ENCODE measurements at regions not wholly inside any gene's neighbourhood (a gene's known extent, or its start where the extent isn't known, plus 50 kb on each side); places are given as distances from the start of the nearest gene placed in this dataset.

DNA sequence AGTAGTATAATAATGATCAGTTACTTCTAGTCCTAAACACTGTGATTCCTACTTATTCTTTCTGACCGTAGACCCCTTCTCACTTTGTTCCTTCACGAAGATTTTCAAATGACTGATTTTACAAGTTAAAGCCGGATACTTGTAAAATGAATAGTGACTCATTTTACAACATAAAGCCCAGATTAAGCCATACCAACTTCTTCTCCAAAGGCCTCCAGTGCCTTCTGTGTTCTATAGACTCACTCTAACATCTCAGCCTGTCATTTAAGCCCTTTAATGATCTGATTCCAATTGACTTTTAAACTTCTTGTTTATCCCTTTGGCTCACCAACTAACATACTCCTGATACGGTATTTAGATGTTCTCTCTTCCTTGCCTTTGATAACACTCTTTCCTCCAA lies 480.0 kb upstream of the HS3ST1 start:
- no peak for DNase-seq (ENCODE audit: low read depth)

DNA sequence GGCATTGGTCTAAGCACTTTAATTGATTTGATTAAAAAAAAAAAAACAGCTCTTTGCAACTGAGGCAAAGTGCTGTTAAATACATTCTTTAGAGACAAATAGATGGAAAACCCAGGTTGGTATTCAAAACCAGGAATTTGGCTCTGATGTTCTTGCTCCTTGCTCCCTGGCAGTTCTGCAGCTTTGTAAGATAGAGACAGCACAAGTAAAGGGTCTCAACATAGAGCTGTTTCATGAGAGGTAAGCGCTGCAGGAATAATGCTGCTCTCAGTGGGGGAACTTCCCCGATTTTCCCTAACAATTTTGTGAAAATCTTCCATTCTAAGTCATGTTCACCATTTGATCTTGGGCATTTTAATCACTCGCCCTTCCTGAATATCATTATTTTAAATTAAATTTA lies 479.5 kb upstream of the HS3ST1 start:
- no peak for DNase-seq (ENCODE audit: low read depth)

DNA sequence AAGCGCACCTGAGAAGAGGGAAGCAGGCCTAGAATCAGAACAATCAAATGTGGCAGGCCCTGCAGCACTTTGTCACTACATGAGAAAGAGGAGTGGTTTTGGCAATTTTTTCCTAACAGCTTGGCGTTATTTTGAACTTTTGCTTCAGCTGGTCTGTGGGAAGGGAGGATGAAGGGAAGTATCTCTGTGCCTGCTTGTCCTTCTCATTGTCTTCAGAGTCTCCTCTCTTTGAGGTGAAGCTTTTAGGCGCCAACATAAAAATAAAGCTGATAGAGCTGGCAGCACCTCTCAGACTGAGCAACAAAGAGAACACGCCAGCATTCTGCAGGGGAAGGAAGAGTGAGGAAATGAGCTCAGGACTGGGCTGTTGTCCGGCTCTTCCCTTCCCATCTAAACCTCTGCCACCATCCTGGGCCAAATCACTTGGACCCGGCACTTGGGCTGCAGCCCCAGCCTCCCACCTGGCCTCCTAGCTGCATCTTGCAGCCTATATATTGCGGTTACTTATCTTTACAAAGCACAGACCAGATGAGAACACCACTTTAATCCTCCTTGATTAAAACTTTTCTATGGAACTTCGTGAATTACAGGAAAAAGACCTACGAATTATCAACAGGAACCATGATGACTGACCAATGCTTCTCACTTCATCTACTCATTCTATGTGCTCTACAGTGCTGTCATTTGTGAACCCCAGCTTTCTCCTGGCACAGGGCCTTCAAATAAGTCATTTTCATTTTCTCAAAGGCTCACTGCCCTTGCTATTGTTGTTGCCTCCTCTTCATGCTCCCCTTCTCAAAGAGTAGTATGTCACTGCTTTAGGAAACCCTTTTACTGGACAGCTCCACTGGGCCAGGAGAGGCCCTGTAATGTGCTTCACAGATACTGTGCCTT lies 476.4 kb upstream of the HS3ST1 start:
- no peak for DNase-seq (ENCODE audit: low read depth)

DNA sequence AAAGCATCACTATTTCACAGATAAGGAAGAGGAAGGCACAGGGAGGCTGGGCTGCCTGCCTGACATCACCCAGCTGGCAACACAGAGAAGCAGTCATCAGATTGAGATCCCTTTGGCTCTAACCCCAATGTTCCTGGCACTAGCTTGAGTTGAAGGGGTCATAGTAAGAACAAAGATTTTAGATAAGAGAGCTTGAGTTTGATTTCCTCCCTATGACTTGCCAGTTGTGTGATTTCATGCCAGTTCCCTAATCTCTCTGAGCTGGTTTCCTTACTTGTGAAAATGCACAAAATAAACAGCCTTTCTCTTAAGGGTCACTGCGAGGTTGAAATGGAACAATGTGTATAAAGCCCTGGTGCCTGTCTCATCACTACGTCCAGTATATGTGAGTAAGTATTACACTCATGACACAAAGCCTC lies 475.4 kb upstream of the HS3ST1 start:
- no peak for DNase-seq (ENCODE audit: low read depth)

DNA sequence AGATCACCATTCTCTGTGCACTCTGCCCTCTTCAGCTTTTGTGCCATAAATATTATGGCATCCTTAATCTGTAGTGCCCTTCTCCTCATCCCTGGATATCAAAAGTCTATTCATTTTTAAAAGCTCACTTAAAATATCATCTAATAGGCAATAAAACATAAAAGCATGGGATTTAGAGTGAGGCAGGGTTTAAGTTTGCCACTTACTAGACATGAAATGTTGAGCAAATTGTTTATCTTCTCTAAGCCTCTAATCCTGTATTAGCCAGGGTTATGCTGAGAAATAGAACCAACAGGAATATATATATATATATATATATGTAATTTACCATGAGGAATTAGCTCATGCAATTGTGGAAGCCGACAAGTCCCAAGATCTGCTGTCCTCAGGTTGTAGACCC lies 472.4 kb upstream of the HS3ST1 start:
- DNase-seq (ENCODE audit: low read depth), result no peak

DNA sequence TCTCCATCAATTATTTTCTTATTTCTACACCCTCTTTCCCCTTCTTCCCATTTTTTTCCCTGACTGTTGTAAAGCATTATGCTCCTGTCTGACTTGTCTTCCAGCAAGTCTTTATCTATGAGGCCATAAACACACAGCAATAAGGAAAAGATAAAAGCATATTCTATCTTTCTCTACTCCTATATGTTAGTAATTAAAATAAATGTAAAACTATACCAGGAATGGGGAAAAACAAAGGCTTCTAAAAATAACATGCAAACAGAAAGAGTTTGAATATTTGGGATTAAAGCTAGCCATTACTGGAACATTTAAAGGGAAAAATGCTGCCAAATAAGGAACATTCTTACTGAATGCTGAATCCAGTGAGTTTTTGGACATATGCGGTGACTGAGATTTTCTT lies 471.7 kb upstream of the HS3ST1 start:
- DNase-seq (ENCODE audit: low read depth), result no peak

DNA sequence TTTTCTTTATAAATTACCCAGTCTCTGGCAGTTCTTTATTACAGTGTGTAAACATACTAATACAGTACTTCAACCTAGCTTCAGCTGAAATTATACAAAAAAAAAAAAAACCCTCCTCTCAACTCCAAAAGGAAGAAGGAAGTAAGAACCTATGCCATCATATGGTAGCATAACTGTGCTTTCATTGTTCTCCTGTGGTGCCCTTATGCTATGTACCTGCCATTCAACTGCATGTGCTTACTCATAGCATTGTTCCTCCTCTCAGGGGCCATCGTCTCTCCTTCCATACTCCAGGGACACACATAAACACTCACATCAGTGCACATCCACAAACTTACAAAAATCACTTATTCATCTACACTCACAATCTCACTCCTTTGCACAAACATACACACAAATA lies 470.1 kb upstream of the HS3ST1 start:
- DNase-seq (ENCODE audit: low read depth), result no peak

DNA sequence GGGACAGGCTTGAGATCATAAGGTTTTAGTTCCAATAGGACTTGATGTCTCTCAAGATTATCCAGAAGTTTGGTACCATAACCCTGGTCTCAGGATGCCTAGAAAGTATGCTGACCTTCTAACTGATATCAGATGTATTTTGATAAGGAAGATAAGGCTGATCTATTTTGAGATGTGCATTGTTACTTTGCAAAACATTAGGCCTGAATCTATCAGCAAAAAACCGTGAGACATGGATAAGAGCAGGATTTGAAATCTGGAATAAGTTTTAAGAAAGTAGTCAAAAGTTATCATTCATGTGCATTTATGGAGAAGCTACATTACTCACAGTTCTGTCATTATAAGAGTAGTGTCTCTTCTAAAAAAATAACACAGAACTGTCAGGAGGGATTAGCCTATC lies 467.1 kb upstream of the HS3ST1 start:
- DNase-seq (ENCODE audit: low read depth), result no peak

DNA sequence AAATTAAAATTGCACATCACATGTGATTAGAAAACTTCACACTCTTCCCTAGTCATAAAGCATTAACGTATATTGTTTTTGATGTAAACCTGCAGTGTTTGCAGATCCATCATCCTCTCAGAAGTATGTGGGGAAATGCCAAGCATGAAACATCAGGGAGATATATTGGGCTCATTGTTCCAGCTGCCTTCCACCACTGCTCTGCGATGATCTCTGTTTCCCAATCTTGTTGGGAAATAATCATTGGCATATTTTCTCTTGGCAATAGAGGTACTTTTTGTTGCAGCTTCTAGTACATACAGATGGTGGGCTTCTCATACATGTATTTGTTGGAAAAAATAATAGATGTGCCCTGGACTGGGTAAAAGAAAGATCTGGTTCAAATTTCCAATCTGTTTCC lies 466.3 kb upstream of the HS3ST1 start:
- no peak for DNase-seq (ENCODE audit: low read depth)

DNA sequence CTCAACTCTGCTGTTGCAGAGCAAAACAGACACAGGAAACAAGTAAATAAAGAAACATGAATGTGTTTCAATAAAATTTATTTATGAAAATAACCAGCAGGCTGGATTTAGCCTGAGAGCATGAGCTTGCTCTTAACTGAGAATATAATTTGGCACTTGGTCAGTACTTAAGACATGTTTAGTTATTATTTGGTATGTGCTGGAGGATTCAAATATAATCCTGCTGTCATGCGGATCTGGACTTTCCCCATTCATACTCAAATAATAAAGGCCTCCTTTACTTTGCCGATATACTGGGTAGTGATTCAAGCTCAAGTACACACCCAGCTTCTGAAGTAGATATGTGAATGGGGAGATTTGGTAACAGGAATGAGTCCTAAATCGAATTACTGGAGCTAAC lies 465.5 kb upstream of the HS3ST1 start:
- DNase-seq (ENCODE audit: low read depth), result no peak

DNA sequence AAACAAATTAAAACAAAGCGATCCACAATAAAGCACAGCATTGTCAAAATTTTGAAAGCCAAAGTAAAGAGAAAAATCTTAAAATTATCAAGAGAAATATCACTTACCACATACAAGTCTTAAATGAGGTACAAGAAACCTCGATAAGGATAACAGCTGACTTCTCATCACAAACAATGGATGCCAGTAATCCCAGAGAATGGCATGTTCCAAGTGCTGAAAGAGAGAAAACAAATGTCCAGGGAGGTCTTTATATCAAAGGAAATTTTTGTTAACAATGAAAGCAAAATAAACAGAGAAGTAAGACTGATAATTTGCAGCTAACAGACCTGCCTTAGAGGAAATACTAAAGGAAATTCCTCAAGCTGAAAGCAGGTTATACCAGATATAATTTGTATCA lies 460.4 kb upstream of the HS3ST1 start:
- no peak for DNase-seq (ENCODE audit: low read depth)

DNA sequence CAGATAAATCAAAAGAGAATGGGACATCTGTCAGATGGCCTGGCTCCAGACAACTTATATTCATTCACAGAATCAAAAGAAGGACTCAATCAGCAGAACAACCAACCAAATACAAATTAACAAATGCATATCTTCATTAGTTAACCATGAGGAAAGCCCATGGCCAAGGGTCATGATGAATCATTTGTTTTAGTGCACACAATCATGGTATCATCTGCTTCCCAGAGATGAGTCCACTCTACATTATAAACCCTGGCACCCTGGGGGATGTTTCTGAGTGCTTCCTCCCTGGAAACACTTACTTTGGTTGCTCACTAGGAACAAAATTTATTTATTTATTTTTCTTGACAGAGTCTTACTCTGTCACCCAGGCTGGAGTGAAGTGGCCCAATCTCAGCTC lies 453.3 kb upstream of the HS3ST1 start:
- DNase-seq (ENCODE audit: low read depth), result no peak

DNA sequence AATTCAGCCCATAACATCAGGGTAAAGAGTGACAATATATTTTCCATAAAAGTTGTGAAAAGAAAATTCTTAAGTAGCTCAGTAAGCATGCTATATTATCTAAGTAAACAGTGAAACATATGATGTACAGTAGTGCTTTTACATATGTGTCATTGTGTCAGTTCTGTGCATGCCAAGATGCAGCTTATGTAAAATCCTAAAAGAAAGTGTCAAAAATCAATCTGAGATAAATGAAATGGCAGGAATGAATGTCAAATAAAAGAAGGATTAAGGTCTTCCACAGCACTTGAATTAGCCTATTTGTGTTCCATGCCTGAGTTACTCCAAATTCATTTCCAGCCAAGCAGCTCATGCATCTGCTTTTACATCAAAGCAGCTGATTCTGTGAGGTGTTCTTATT lies 452.7 kb upstream of the HS3ST1 start:
- no peak for DNase-seq (ENCODE audit: low read depth)

DNA sequence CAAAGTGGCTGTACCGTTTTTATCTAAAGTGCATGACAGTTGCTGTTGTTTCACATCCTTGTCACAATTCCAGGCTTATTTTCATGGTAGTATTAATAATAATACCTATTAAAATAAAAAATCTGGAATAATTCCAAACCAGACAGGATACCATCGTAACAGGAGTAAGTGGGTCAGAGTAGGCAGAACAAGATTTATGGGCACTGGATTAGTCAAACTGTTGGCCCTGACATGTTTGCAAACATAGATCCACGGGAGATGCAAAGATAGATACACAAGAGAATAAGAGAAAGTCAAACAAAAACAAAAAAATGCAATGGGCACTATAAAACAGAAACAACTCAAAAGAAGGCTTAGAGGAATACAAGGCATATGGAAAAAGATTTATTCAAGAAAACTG lies 449.5 kb upstream of the HS3ST1 start:
- DNase-seq (ENCODE audit: low read depth), result no peak

DNA sequence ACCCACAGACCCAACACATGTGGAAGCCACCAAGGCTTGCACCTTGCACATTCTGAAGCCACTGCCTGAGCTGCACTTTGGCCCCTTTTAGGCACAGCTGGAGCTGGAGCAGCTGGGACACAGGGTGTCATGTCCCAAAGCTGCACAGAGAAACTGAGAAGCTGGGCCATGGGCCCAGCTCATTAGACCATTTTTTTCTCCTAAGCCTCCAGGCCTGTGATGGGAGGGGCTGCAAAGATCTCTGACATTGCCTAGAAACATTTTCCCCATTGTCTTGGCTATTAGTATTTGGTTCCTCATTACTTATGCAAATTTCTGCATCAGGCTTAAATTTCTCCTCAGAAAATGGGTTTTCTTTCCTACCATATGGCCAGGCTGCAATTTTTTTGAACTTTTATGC lies 447.4 kb upstream of the HS3ST1 start:
- no peak for DNase-seq (ENCODE audit: low read depth)

DNA sequence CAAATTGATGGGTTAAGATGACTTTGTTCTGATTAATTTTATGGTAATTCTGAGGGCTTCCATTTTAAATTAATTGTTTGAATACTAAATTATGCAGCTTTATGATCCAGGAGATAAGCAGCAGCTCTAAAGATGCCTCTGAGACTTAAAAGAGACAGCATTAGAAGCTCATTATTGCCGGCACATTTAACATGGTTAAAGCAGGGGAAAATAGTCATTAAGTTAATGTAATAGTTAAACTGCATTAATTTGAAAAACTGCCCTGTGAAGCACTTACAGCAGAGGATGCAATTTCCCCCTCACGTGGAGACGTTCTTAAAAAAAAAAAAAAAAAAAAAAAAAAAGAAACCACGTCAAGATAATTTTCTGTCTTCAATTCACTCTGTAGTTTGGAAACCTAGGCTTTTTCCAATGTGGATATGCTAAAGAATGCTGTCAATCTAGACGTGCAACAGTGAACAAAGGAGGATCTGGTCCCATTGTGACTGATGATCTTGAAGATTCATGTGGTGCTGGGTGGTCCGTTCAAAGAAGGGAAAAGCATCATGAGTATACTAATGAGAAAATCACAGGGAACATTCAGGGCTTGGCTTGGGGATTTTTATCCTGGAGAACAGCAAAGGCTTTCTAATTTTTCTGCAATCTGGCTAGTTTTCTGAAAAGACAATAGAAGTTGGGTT lies 440.6 kb upstream of the HS3ST1 start:
- no peak for DNase-seq (ENCODE audit: low read depth)

DNA sequence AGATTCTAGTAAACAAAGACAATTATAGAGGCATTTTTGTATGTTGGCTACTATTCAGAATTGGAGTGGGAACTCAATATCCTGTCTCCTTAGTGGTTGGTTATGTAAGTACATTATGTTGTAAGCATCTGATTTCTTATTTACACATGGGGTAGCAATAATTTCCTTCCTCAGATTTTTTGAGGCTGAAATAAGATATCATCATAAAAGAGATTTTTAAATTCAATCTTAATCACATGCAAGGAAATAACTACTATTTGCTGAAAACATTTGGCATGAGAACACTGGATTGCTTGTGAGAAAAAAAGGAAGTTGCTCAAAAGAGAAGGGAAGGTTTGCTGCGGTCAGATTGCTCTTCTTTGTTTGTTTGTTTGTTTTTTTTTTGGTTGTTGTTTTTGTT lies 437.7 kb upstream of the HS3ST1 start:
- no peak for DNase-seq (ENCODE audit: low read depth)

DNA sequence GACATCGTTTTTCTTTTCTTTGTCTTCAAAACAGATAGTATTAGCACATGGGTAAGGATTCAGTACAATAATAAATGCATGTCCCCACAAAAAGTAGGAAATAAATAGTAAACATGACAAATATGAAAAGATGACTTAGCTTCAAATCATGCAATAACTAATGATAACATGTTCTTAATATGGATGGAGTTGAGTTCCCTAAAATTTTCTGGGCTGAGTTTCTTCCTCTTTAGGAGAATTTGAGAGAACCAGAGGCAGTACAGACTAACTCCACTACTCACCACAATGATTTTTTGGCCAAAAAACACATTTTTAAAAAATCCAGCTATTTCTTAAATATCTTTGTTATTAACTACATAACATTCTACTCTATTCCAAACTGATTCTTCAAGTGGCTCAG lies 432.3 kb upstream of the HS3ST1 start:
- no peak for DNase-seq (ENCODE audit: low read depth)

DNA sequence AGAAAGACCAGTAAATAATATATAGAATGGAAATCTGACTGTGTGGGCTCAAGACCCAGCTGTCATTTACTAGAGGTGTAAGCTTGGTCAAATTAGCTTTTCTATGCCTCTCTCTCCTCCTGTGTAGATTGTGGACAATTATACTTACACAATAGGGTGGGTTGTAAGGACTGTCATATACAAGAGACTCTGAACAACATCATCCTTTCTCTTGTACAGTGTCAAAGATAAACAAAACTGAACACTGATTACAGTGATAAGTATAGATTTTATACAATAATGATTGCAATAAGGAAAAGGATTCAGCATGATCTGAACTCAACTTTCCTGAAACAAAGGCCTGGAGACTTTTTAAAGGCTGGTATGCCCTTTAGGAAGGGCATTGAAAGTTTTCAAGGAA lies 429.2 kb upstream of the HS3ST1 start:
- no peak for DNase-seq (ENCODE audit: low read depth)

DNA sequence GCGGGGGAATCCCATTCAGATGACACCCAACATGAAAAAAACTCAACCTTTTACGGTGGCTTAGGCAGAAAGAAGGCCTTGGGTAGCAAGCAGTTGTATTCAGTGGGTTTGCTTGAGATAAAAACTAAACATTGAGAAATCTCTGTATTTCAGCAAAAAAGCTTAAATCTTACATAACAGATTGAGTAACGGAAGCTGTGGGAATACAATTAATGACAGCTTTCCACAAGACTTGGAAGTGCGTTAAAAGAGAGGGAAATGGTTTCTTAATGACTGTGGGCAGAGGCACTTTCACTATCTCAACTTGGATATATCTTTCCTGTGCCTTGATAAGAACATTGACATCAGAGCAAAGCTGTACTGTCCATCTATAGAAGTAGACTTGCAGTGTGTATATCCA lies 418.5 kb upstream of the HS3ST1 start:
- DNase-seq (ENCODE audit: low read depth), result no peak

DNA sequence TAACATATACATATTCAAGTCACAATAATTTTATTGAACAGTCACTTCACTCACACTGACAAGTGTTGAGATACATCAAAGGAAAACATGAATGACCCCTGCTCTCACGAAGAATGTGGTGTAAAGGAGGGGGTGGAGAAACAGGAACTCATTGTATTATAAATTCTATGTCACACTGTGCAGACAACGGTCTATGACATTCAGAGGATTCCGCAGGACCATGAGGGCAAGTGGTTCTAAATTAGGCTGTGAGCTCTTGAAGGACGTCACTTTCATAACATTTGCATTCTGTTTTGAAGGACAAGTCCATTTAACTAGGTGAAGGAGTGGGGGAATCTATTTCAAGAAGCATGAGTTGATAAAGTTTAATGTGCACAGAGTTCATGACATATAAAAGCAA lies 415.2 kb upstream of the HS3ST1 start:
- no peak for DNase-seq (ENCODE audit: low read depth)

DNA sequence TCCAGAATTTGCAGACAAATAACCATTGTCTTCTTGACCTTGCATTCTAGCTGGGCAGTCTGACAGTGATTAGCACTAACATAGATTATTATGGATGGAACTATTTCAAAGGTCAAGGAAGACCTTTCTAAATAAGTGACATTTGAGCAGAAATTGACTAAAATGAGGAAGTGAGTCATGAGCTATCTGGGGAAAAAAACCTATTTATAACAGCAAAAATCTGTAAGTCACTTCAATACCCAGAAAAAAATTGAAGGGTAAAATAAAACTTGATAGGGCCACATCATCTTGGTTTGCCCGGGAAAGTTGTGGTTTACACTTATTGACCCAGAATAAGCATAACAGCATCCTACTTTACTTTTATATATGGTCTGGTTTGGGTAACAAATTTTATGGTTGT lies 414.6 kb upstream of the HS3ST1 start:
- no peak for DNase-seq (ENCODE audit: low read depth)

DNA sequence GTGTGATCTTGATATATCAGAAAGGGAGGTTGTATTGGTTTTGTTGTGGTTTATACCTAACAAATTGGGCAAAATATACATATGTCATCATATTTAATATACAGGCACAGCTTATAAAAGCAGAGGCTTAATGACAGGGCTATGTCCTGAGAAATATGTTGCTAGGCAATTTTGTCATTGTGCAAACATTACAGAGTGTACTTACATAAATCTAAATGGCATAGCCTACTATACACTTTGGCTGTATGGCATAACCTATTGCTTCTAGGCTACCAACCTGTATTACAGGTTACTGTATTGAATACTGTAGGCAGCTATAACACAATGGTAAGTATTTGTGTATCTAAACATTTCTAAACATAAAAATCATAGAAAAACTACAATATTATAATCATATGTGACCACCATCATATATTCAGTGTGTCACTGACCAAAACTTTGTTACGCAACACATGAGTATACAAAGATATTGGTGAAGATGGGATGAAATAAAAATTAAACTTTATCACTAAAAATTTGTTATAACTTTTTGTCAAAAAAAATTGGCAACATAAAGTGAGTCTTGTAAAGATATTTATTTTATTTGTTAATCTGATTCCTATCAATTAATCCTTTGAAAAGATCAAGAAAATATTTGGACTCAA lies 414.0 kb upstream of the HS3ST1 start:
- no peak for DNase-seq (ENCODE audit: low read depth)

All from ELR (cell line).